Putamen (tissue), 1 donor: ENCODE measurements at regions not wholly inside any gene's neighbourhood (a gene's known extent, or its start where the extent isn't known, plus 50 kb on each side); places are given as distances from the start of the nearest gene placed in this dataset.

Experiments used
- DNase-seq: peaks from one replicate; pipeline ENCODE4 v3.0.0-alpha.2; 2016; ENCODE audit warnings: low spot score

GRCh38 chr14:24693353-24693737 lies 59.4 kb upstream of the GZMB start:
- DNase-seq, result no peak

- no peak for DNase-seq
Observed at GRCh38 chr14:24692382-24693352, 58.7 kb upstream of the GZMB start.

GRCh38 chr14:24690492-24690891 lies 56.5 kb upstream of the GZMB start:
- no peak for DNase-seq

GRCh38 chr14:24688030-24688658 lies 54.2 kb upstream of the GZMB start:
- no peak for DNase-seq
